ENCODE measurements at regions not wholly inside any gene's neighbourhood (a gene's known extent, or its start where the extent isn't known, plus 50 kb on each side); places are given as distances from the start of the nearest gene placed in this dataset.

DNA sequence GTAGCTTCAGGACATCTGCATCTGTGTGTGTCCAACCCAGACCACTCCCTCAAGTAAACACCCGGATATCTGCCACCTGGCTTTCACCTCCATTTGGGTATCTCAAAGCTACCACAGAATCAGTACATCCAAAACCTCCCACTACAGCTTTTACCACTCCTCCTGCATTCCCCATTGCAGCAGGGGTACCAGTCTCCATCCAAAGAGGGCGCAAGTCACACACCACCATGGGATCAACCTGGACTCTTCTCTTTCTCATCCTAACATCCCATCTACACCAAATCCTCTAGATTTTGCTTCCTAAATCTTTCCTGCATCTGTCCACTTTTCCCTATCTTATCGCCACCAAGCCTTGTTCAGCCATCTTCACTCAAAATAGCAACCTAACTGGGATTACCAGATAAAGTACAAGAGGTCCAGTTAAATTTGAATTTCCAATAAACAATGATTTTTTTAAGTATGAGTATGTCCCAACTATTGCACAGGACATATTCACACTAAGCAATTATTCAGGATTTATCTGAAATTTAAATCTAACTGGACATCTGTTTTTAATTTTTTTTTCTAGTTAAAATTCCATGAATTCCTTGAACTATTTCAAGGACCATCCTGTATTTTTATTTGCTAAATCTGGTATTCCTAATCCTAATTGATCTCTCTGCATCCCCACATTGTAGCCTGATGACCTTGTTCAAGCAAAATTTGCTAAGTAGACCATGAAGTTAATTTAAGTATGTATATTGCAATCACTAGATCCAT, 164.3 kb upstream of the MLN start:
- TF ChIP-seq CTCF (IDR thresholded peaks at IDR 0.05) (no peak), POLR2A (IDR thresholded peaks at IDR 0.05) (no peak)

All from adrenal gland (tissue), 5 donors.